Activated T-cell treated with anti-CD3 and anti-CD28 coated beads for 48 hours (primary cell): ENCODE measurements at regions not wholly inside any gene's neighbourhood (a gene's known extent, or its start where the extent isn't known, plus 50 kb on each side); places are given as distances from the start of the nearest gene placed in this dataset.

Experiments
- DNase-seq: peaks from one replicate; pipeline ENCODE4 v3.0.0-alpha.2; 2020; ENCODE audit warnings: low read depth

GRCh38 chr18:78364388-78364960 lies 615.1 kb upstream of the SALL3 start:
- DNase-seq, result no peak

GRCh38 chr18:78367996-78368395 lies 611.6 kb upstream of the SALL3 start:
- DNase-seq, result no peak

- DNase-seq, result no peak
Measured at GRCh38 chr18:78368726-78369125, 610.9 kb upstream of the SALL3 start.

GRCh38 chr18:78376046-78376445 lies 603.6 kb upstream of the SALL3 start:
- DNase-seq, result no peak

- DNase-seq, result no peak
Measured at GRCh38 chr18:78378403-78378802, 601.2 kb upstream of the SALL3 start.

GRCh38 chr18:78378983-78379382 lies 600.6 kb upstream of the SALL3 start:
- no peak for DNase-seq

GRCh38 chr18:78390348-78390951 lies 589.2 kb upstream of the SALL3 start:
- DNase-seq, result no peak

- DNase-seq, result no peak
Measured at GRCh38 chr18:78390952-78391348, 588.7 kb upstream of the SALL3 start.

- no peak for DNase-seq
Measured at GRCh38 chr18:78393086-78393862, 586.3 kb upstream of the SALL3 start.

- DNase-seq, result no peak
Measured at GRCh38 chr18:78396077-78396476, 583.5 kb upstream of the SALL3 start.

GRCh38 chr18:78396756-78397155 lies 582.9 kb upstream of the SALL3 start:
- DNase-seq, result no peak

- no peak for DNase-seq
Measured at GRCh38 chr18:78399992-78400503, 579.6 kb upstream of the SALL3 start.

GRCh38 chr18:78402440-78402839 lies 577.2 kb upstream of the SALL3 start:
- DNase-seq, result no peak

- no peak for DNase-seq
Measured at GRCh38 chr18:78402966-78403365, 576.7 kb upstream of the SALL3 start.

- no peak for DNase-seq
Measured at GRCh38 chr18:78403371-78403770, 576.2 kb upstream of the SALL3 start.

- no peak for DNase-seq
Measured at GRCh38 chr18:78405763-78406162, 573.9 kb upstream of the SALL3 start.

- no peak for DNase-seq
Measured at GRCh38 chr18:78406743-78407465, 572.7 kb upstream of the SALL3 start.

GRCh38 chr18:78407466-78407844 lies 572.2 kb upstream of the SALL3 start:
- DNase-seq, result no peak

- no peak for DNase-seq
Measured at GRCh38 chr18:78408623-78409022, 571.0 kb upstream of the SALL3 start.

GRCh38 chr18:78410094-78410786 lies 569.4 kb upstream of the SALL3 start:
- no peak for DNase-seq

- no peak for DNase-seq
Measured at GRCh38 chr18:78411539-78411938, 568.1 kb upstream of the SALL3 start.

GRCh38 chr18:78414302-78414701 lies 565.3 kb upstream of the SALL3 start:
- DNase-seq, result no peak
